BE2C (cell line): ENCODE measurements at regions not wholly inside any gene's neighbourhood (a gene's known extent, or its start where the extent isn't known, plus 50 kb on each side); places are given as distances from the start of the nearest gene placed in this dataset.

Source experiments
- DNase-seq: peaks from one replicate; pipeline ENCODE4 v3.0.0-alpha.2; 2020
- H3K27me3 ChIP-seq: fragments of 250-450 bp; sonication (Bioruptor Pico); 2 replicates; pipeline ENCODE4 v1.5.1; 2020; ENCODE audit warnings: mild to moderate bottlenecking
- H3K36me3 ChIP-seq: fragments of 250-450 bp; sonication (Bioruptor Pico); 2 replicates; pipeline ENCODE4 v1.5.1; 2020; ENCODE audit warnings: mild to moderate bottlenecking
- H3K4me1 ChIP-seq: fragments of 250-450 bp; sonication (Bioruptor Pico); 2 replicates; pipeline ENCODE4 v1.5.1; 2020
- H3K4me3 ChIP-seq: 2 replicates; pipeline ENCODE4 v1.5.1; 2011; ENCODE audit warnings: low read depth, low read length
- H3K9me3 ChIP-seq: fragments of 250-450 bp; sonication (Bioruptor Pico); 2 replicates; pipeline ENCODE4 v1.5.1; 2020
- CTCF ChIP-seq: IDR thresholded peaks from 2 replicates; pipeline ENCODE4 v1.5.1; 2012; ENCODE audit warnings: mild to moderate bottlenecking, low read depth, low read length

- H3K36me3 ChIP-seq: no peaks in the 10 kb centered on the region
- 0 out of 2 replicates have a peak, but pooled peaks cover 4% of the 10 kb centered on the region for H3K27me3 ChIP-seq
- H3K4me3 ChIP-seq: no peak overlapping the region
- TF ChIP-seq CTCF: no peak
- DNase-seq: no peak
- no peaks in the 10 kb centered on the region for H3K9me3 ChIP-seq
- no peaks in the 10 kb centered on the region for H3K4me1 ChIP-seq
These were observed 138.6 kb downstream of the RPS29 start for GRCh38 chr14:49447540-49448107.

- DNase-seq: no peak
- no peaks in the 10 kb centered on the region for H3K36me3 ChIP-seq
- no peak overlapping the region for H3K4me3 ChIP-seq
- H3K9me3 ChIP-seq: no peaks in the 10 kb centered on the region
- H3K27me3 ChIP-seq: 0 out of 2 replicates have a peak, but pooled peaks cover 4% of the 10 kb centered on the region
- no peak for TF ChIP-seq CTCF
- H3K4me1 ChIP-seq: no peaks in the 10 kb centered on the region
These were observed 139.4 kb downstream of the RPS29 start for GRCh38 chr14:49446801-49447200.

- Histone ChIP-seq H3K4me1 (no peaks in the 10 kb centered on the region), H3K27me3 (no peaks in the 10 kb centered on the region), H3K36me3 (no peaks in the 10 kb centered on the region), H3K9me3 (no peaks in the 10 kb centered on the region), H3K4me3 (no peak overlapping the region)
- no peak for TF ChIP-seq CTCF
- no peak for DNase-seq
These were observed 147.9 kb downstream of the RPS29 start for GRCh38 chr14:49438256-49438770.

GRCh38 chr14:49428076-49428475 lies 158.1 kb downstream of the RPS29 start:
- H3K36me3 ChIP-seq: no peaks in the 10 kb centered on the region
- TF ChIP-seq CTCF: no peak
- no peak for DNase-seq

GRCh38 chr14:49427117-49427516 lies 159.1 kb downstream of the RPS29 start:
- H3K4me3 ChIP-seq: no peak overlapping the region
- no peaks in the 10 kb centered on the region for H3K36me3 ChIP-seq
- H3K4me1 ChIP-seq: no peaks in the 10 kb centered on the region
- H3K27me3 ChIP-seq: no peaks in the 10 kb centered on the region
- TF ChIP-seq CTCF: no peak
- no peak for DNase-seq
- H3K9me3 ChIP-seq: no peaks in the 10 kb centered on the region; the same call in 1 of the 2 replicates

More at GRCh38 chr14:49428076-49428475, 158.1 kb downstream of the RPS29 start:
- Histone ChIP-seq H3K4me3 (no peak overlapping the region), H3K9me3 (no peaks in the 10 kb centered on the region; the same call in 1 of the 2 replicates), H3K4me1 (no peaks in the 10 kb centered on the region), H3K27me3 (no peaks in the 10 kb centered on the region)

GRCh38 chr14:49425921-49426320 lies 160.3 kb downstream of the RPS29 start:
- no peaks in the 10 kb centered on the region for H3K9me3 ChIP-seq
- no peaks in the 10 kb centered on the region for H3K4me1 ChIP-seq
- no peaks in the 10 kb centered on the region for H3K36me3 ChIP-seq
- H3K27me3 ChIP-seq: peaks cover under 1% of the 10 kb centered on the region; the same call in 1 of the 2 replicates
- no peak overlapping the region for H3K4me3 ChIP-seq
- DNase-seq: no peak
- TF ChIP-seq CTCF: no peak
